GM18505 (cell line): ENCODE measurements at regions not wholly inside any gene's neighbourhood (a gene's known extent, or its start where the extent isn't known, plus 50 kb on each side); places are given as distances from the start of the nearest gene placed in this dataset.
"Not testable (repeated sequence)": the region's sequence is repeated elsewhere in the genome, so short reads cannot be mapped to it uniquely, and the experiment has no call there.

Source experiments
- ATAC-seq: cut with Tn5 transposase; IDR thresholded peaks from one replicate; pipeline ENCODE4 v1.9.1; 2021; ENCODE audit not compliant: unreplicated experiment
- POLR2A ChIP-seq: IDR thresholded peaks from 4 replicates; pipeline ENCODE4 v1.6.1; 2011; ENCODE audit warnings: borderline replicate concordance; ENCODE audit not compliant: insufficient read depth, insufficient read length; ENCODE audit errors: extremely low read depth

DNA sequence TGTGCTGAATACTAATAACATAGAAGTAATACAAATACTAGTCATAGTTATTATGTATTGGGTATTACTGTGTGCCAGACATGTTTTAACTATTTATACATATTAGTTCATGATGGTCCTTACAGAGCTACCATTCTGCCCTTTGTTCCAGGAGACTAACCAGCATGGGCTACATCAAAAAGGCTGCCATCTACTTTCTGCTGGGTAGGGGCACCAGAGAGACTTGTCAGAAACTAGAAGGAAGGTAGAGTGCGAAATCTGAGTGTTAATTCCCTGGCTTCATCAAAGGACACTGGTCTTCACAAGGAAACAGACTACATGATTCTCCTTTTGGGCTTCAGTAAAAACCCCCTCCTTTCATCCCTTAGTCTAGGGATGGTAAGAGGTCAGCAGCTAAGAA lies 347.8 kb downstream of the GBA3 start:
- no peak for ATAC-seq
- no peak for TF ChIP-seq POLR2A

DNA sequence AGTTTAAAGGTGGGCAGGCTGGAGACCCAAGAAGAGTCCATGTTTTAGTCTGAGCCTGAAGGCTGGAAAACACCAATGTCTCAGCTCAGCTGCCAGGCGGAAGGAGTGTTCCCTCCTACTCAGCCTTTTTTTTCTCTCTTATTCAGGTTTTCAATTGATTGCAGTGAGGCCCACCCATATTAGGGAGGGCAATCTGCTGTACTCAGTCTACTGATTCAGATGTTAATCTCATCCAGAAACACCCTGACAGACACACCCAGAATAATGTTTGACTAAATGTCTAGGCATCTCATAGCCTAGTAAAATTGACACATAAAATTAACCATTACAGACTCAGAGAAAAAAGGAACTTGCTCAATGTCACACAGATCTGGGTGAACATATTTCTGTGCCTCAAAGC lies 347.1 kb downstream of the GBA3 start:
- no peak for ATAC-seq
- TF ChIP-seq POLR2A, result no peak

DNA sequence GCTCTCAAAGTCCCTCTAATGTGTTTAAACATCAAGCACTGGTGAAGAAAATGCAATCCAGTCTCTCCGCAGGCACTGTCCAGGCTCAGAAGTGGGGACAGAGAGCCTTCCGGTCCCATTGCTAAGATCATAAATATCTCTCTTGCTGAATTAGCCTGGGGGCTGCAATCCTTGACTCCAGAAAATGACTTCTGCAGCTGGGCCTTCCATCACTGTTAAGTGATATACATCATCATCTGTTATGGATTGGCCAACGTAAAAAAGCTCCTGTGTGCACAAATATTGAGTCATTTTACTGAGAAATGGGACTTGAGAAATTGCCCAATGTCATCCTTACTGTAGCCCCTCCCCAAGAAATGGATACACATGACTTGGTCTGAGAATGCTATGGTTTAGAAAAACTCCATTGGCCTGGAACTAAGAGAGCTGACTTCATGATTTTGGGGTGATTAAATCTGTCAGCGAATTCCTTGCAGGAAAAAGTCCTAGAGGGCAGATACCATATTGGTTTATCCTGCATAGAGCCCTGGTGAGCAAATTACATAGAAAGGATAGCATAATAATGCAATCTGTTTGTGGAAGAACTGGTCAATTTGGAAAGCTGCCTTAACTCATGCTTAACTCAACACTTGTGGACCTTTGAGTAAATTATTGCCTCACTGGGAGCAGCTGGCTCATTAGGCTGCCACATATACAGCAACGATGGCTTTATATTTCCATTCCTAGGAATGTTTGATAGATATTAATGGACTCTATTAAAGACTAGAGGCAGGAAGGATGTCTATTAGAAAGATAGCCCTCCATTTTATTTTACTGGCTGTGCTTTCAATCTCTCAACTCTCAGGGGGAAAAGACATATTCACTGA lies 346.1 kb downstream of the GBA3 start:
- no peak for TF ChIP-seq POLR2A
- no peak for ATAC-seq

DNA sequence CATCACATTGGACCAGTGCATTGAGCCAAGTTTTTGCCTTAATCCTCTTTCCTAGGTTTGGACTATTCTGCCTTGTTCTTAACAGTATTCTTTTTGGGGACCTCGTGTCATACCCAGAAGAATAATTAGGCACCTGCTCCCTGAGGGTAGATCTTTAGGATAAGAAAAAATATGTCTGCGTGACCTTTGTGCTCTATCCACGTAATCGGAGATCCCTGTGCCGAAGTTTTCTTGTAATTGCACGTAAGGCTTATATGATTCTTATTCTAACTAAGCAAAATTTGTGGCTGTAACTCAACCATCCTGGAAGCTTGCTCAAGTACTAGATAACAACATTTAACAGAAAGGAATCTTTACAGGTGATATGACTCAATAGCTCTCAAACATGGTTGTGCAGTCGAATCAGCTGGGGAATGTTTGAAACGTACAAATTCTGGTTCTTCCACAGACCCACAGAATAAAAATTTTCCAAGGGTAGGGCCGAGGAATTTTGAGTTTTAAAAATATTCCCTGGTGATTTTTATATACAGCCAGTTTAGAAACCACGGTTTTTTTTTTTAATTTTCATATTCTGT lies 344.3 kb downstream of the GBA3 start:
- ATAC-seq, result no peak
- TF ChIP-seq POLR2A, result no peak

DNA sequence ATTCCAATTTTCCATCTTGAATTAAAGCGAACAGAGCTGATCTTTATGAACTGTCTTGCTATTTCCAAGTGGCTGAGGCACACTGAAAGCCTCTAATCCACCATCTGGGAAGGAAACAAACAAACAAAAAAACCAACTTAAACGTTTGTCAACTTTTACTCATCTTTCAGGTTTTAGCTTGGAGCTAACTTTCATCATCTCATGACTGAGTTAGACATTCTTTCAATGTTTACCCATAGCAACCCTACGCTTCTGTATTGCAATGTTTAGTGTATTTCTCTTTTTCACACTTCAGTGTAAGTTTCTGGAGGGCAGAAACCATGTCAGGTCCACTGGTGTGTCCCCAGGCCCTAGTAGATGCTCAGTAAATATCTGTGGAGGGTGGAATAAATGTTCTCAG lies 343.8 kb downstream of the GBA3 start:
- no peak for ATAC-seq
- TF ChIP-seq POLR2A, result no peak

DNA sequence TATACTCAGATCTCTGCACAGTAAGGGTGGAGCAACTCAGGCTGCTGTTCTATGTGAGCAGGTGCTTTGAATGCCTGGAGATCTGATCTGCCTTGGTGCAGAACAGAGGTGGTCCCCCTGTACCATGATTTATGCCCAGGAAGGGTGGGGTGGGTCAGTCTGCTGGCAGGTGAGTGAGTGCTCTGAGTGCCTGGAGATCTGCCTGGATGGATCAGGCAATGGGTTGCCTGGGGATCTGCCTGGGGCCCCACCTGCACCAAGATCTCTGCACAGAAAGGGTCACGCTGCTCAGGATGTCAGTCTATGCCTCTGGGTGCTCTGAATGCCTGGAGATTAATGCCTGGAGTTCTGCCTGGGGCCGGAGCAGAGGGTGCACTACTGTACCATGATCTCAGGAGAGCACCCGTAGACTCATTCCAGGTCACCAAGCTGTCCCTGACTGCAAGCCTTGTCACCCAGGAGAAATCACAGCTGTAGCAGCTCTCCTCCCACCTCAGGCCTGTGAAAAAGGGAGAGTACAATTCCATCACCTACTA lies 342.9 kb downstream of the GBA3 start:
- no peak for TF ChIP-seq POLR2A
- no peak for ATAC-seq

DNA sequence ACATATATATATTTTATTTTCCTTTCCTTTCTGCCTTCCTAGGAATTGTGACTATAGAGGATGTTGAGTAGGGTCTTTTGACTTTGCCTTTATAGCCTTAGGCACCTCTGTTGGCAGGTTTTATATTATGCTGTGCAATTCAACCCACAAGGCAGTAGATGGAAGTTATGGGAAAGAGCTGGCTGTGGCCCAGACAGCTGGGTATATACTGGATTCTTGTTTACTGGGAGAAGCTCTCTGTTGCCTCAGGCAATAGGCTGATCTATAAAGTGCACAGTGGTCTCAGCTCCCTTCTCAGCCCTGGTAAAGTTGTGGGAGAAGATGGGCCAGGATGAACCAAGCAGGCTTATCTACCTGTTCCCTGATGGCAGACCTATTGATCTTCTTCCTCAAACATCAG lies 342.0 kb downstream of the GBA3 start:
- no peak for ATAC-seq
- TF ChIP-seq POLR2A, result no peak

DNA sequence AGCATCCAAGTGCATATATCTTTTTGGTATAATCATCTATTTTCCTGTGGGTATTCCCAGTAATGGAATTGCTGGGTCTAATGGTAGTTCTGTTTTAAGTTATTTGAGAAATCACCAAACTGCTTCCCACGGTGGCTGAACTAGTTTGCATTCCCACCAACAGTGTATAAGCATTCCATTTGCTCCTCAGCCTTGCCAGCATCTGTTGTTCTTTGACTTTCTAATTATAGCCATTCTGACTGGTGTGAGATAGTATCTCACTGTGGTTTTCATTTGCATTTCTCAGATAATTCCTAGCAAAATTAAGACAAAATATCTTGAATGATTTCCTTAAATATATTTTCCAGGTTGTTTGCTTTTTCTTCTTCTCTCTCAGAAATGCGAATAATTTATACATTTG lies 341.1 kb downstream of the GBA3 start:
- TF ChIP-seq POLR2A, result no peak
- ATAC-seq, result no peak

DNA sequence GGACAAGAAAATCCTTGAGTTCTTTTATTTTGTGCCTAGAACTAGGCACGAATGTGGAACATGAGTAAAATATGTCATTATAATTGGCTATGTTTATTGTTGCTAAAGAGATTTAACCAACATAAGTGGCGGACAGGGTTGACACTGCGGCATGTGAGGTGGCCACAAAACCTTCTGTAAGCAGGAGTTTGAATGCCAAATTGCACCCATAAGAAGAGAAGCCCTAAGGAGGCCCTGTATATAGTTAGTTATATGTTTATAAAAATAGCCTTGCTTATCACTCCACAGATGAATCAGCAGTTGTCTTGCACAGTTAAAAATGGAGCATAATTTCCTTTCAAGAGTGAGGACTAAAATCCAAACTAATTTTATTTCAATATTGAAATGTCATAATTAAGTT lies 336.1 kb downstream of the GBA3 start:
- ATAC-seq, result no peak
- no peak for TF ChIP-seq POLR2A

DNA sequence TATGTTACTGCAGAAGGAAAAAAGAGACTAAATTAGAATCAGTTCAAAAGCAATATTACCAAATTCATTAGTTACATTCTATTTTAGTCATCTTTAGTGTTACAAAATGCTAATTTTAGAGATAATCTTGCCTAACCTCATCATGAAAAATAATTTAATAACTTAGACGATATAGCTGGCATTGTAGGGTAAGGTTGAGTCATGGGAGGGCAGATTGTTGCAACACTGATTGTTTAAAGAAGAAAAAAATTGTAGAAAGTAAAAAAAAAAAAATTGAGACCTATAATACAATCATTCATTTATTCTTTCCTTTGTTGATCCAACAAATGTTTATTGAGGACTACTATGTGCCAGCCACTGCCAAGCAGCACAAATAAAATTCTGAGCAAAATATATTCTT lies 330.9 kb downstream of the GBA3 start:
- ATAC-seq, result no peak

DNA sequence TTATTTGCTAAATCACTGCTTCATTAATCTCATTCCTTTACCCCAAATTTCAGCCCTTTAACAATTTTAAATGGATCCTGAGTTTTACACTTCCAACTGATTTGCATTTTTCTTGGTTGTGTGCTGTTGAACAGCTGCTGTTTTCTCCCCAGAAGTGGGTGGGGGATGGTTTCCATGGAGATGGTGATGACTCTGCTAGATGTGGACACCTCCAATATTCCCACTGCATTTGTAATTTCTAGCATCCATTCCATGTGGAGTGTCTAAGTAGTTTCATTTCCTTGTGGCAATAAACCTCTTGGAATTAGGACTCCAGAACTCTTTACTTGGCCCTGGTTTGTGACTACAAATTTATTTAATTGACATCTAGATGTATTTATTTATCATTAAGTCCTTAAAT lies 330.4 kb downstream of the GBA3 start:
- no peak for TF ChIP-seq POLR2A
- ATAC-seq, result no peak

More for the DNA sequence above, 330.9 kb downstream of the GBA3 start:
- TF ChIP-seq POLR2A, result no peak

DNA sequence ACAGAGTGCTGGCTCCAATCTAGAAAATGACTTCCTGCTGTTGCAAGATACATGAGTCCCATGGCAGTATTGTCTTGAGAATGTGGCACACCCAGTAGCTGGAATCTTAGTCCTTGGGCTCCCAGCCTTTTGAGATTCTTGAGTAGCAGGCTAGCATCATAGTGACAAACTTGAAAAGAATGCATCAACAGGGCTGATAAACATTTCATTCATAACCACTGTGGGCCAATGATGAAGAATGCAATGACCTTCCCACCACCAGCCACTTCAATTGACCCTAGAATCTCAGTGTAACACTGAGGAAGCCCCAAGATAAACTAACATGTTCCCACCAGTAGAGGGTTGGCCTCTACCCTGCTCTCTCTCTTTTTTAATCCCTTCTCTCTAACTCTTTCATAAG lies 329.3 kb downstream of the GBA3 start:
- no peak for ATAC-seq
- TF ChIP-seq POLR2A, result no peak

DNA sequence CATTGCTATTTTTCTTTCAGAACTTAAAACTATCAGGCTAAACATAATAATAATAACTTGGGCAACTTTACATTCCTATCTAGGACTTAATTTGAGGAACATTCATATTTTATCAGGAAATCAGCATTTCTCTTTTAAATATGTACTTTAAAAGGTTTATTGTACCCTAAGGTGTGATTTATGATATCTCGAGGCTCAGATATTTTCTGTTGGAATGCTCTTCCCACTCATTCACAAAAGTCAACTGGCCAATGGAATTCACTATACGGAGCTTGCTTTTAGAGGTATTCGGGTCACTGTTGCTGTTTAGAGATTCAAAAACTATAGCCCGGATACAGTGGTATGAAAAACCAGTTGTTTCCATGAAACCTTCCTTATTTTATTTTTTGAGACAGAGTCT lies 328.3 kb downstream of the GBA3 start:
- no peak for ATAC-seq
- no peak for TF ChIP-seq POLR2A

DNA sequence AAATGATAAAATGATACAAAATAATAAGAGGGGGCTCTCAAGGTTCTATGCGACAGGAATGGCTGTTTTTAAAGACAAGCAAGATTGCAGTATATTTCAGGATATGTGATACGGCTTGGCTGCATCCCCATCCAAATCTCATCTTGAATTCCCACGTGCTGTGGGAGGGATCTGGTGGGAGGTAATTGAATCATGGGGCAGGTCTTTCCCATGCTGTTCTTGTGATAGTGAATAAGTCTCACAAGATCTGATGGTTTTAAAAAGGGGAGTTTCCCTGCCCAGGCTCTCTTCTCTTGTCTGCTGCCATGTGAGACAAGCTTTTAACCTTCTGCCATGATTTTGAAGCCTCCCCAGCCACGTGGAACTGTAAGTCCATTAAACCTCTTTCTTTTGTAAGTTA lies 327.7 kb downstream of the GBA3 start:
- not testable (repeated sequence) for ATAC-seq
